WTC11 (cell line): ENCODE measurements at regions not wholly inside any gene's neighbourhood (a gene's known extent, or its start where the extent isn't known, plus 50 kb on each side); places are given as distances from the start of the nearest gene placed in this dataset.

ENCODE experiments used
- ATAC-seq: fragments of 200-7000 bp; cut with Tn5 transposase; 2 replicates; pipeline ENCODE4 v1.10.0; 2021; ENCODE audit warnings: mild to moderate bottlenecking, moderate library complexity
- CTCF ChIA-PET: fragments of 300-600 bp; sonication (Branson Sonifier 250); formaldehyde crosslinking; loops from one replicate; lab custom pipeline; 2021; ENCODE audit warnings: antibody characterized with exemption; lab: Charles Lee
- POLR2A ChIA-PET: fragments of 350-600 bp; sonication (Branson Sonifier 250); formaldehyde crosslinking; loops from one replicate; lab custom pipeline; 2021; ENCODE audit warnings: antibody characterized with exemption; lab: Charles Lee
- DNase-seq: peaks from one replicate; pipeline ENCODE4 v3.0.0; 2021; ENCODE audit warnings: low spot score
- H3K27ac Mint-ChIP-seq: 2 replicates; pipeline ENCODE4 v1.8.0; 2021; ENCODE audit warnings: mixed read lengths
- H3K27me3 Mint-ChIP-seq: 2 replicates; pipeline ENCODE4 v1.8.0; 2021; ENCODE audit warnings: low read depth, mild to moderate bottlenecking, moderate library complexity, mixed read lengths
- H3K36me3 Mint-ChIP-seq: 2 replicates; pipeline ENCODE4 v1.8.0; 2021; ENCODE audit warnings: mixed read lengths
- H3K4me1 Mint-ChIP-seq: 2 replicates; pipeline ENCODE4 v1.8.0; 2022; ENCODE audit warnings: mixed read lengths
- H3K4me3 Mint-ChIP-seq: 2 replicates; pipeline ENCODE4 v1.8.0; 2021; ENCODE audit warnings: mild to moderate bottlenecking, moderate library complexity, mixed read lengths
- H3K9me3 Mint-ChIP-seq: 2 replicates; pipeline ENCODE4 v1.8.0; 2021; ENCODE audit warnings: mixed read lengths
- ATF1 ChIP-seq: sonication (generic); formaldehyde crosslinking; IDR thresholded peaks from 2 replicates; pipeline ENCODE4 v1.8.1; 2023; ENCODE audit warnings: mild to moderate bottlenecking, moderate library complexity, missing genetic modification reagents
- ELF4 ChIP-seq: sonication (generic); formaldehyde crosslinking; IDR thresholded peaks from 2 replicates; pipeline ENCODE4 v1.8.1; 2022; ENCODE audit warnings: low read depth, mild to moderate bottlenecking, moderate library complexity, missing genetic modification reagents
- EMX1 ChIP-seq: fragments of 250-450 bp; sonication (Bioruptor Pico); IDR thresholded peaks from 2 replicates; pipeline ENCODE4 v1.8.0; 2021; ENCODE audit warnings: mild to moderate bottlenecking
- ESRRA ChIP-seq: sonication (generic); formaldehyde crosslinking; IDR thresholded peaks from 2 replicates; pipeline ENCODE4 v1.8.1; 2022; ENCODE audit warnings: mild to moderate bottlenecking, missing genetic modification reagents, borderline replicate concordance
- ETV6 ChIP-seq: sonication (generic); formaldehyde crosslinking; IDR thresholded peaks from 2 replicates; pipeline ENCODE4 v1.8.1; 2022; ENCODE audit warnings: mild to moderate bottlenecking, missing genetic modification reagents
- FOXP1 ChIP-seq: sonication (generic); formaldehyde crosslinking; IDR thresholded peaks from 2 replicates; pipeline ENCODE4 v1.8.0; 2022; ENCODE audit warnings: missing genetic modification reagents, mild to moderate bottlenecking, moderate library complexity, borderline replicate concordance
- GRHL2 ChIP-seq: fragments of 250-450 bp; sonication (Bioruptor Pico); IDR thresholded peaks from 2 replicates; pipeline ENCODE4 v1.8.0; 2022; ENCODE audit warnings: mild to moderate bottlenecking, moderate library complexity; ENCODE audit not compliant: insufficient replicate concordance, severe bottlenecking
- HMGA2 ChIP-seq: fragments of 250-450 bp; sonication (Bioruptor Pico); IDR thresholded peaks from 2 replicates; pipeline ENCODE4 v1.4.0; 2021; ENCODE audit warnings: mild to moderate bottlenecking, moderate library complexity
- IRF2 ChIP-seq: sonication (generic); formaldehyde crosslinking; IDR thresholded peaks from 2 replicates; pipeline ENCODE4 v1.8.0; 2022; ENCODE audit warnings: low read depth, missing genetic modification reagents, borderline replicate concordance
- JAZF1 ChIP-seq: fragments of 250-450 bp; sonication (Bioruptor Pico); IDR thresholded peaks from 2 replicates; pipeline ENCODE4 v1.9.0; 2021; ENCODE audit warnings: moderate library complexity, mild to moderate bottlenecking, inconsistent platforms
- RELA ChIP-seq: sonication (generic); formaldehyde crosslinking; IDR thresholded peaks from 2 replicates; pipeline ENCODE4 v1.8.1; 2022; ENCODE audit warnings: missing genetic modification reagents, mild to moderate bottlenecking, borderline replicate concordance
- ZNF138 ChIP-seq: sonication (generic); formaldehyde crosslinking; conservative IDR thresholded peaks from 2 replicates; pipeline ENCODE4 v1.8.1; 2022; ENCODE audit warnings: mild to moderate bottlenecking, moderate library complexity, missing genetic modification reagents
- ZNF416 ChIP-seq: fragments of 250-450 bp; sonication (Bioruptor Pico); IDR thresholded peaks from 2 replicates; pipeline ENCODE4 v1.9.0; 2021; ENCODE audit warnings: mild to moderate bottlenecking, inconsistent platforms
- TF ChIP-seq, protein P1 (sequence below): sonication (generic); formaldehyde crosslinking; IDR thresholded peaks from 2 replicates; pipeline ENCODE4 v1.8.1; 2023; ENCODE audit warnings: mild to moderate bottlenecking, missing genetic modification reagents
- TF ChIP-seq, protein P2 (sequence below): sonication (generic); formaldehyde crosslinking; IDR thresholded peaks from 2 replicates; pipeline ENCODE4 v1.8.1; 2022; ENCODE audit warnings: mild to moderate bottlenecking, moderate library complexity, missing genetic modification reagents
- TF ChIP-seq, protein P3 (sequence below): sonication (generic); formaldehyde crosslinking; IDR thresholded peaks from 2 replicates; pipeline ENCODE4 v1.8.1; 2022; ENCODE audit warnings: low read depth, missing genetic modification reagents, borderline replicate concordance
- TF ChIP-seq, protein P4 (sequence below): sonication (generic); formaldehyde crosslinking; IDR thresholded peaks from 2 replicates; pipeline ENCODE4 v1.8.1; 2023; ENCODE audit warnings: mild to moderate bottlenecking, missing genetic modification reagents, moderate library complexity
- TF ChIP-seq, protein P5 (sequence below): sonication (generic); formaldehyde crosslinking; IDR thresholded peaks from 2 replicates; pipeline ENCODE4 v1.8.0; 2022; ENCODE audit warnings: mild to moderate bottlenecking, missing genetic modification reagents
- TF ChIP-seq, protein P6 (sequence below): sonication (generic); formaldehyde crosslinking; IDR thresholded peaks from 2 replicates; pipeline ENCODE4 v1.8.0; 2022; ENCODE audit warnings: mild to moderate bottlenecking, missing genetic modification reagents
- TF ChIP-seq, protein P7 (sequence below): fragments of 250-450 bp; sonication (Bioruptor Pico); IDR thresholded peaks from 2 replicates; pipeline ENCODE4 v1.9.0; 2021; ENCODE audit warnings: mild to moderate bottlenecking, borderline replicate concordance

DNA sequence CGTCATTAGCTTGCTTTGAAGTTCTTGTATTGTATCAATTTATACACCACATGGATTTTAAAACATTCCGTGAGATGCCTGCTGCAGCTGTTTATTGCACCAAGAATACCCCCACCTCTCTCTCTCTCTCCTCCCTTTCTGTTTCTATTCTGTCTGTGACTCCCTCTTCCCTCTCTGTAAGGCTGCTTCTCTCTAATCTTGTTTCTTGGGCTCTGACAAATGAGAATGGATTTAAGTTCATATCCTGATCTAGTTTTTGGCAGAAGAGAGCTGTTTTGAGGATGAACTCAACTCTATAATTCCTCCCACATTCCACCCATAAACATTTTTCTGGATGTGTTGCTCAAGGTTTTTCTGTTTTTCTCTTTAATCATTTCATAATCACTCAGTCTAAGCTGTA is 144.3 kb upstream of the FRY start:
- Mint-ChIP-seq H3K36me3 (no peaks in the 10 kb centered on the region), H3K4me1 (peaks cover 9% of the 10 kb centered on the region; the same call in 1 of the 2 replicates), H3K27ac (no peak overlapping the region), H3K27me3 (no peaks in the 10 kb centered on the region), H3K9me3 (no peaks in the 10 kb centered on the region), H3K4me3 (no peak overlapping the region)
- TF ChIP-seq ATF1 (CRISPR knock-in tag) (no peak), FOXP1 (CRISPR knock-in tag) (no peak), ETV6 (CRISPR knock-in tag) (no peak), ESRRA (CRISPR knock-in tag) (no peak), RELA (CRISPR knock-in tag) (no peak), HMGA2 (CRISPR knock-in tag) (no peak), EMX1 (CRISPR knock-in tag) (no peak), IRF2 (no peak), ELF4 (CRISPR knock-in tag) (no peak), JAZF1 (no peak), ZNF416 (CRISPR knock-in tag) (no peak)
- TF ChIP-seq, protein P1, sequence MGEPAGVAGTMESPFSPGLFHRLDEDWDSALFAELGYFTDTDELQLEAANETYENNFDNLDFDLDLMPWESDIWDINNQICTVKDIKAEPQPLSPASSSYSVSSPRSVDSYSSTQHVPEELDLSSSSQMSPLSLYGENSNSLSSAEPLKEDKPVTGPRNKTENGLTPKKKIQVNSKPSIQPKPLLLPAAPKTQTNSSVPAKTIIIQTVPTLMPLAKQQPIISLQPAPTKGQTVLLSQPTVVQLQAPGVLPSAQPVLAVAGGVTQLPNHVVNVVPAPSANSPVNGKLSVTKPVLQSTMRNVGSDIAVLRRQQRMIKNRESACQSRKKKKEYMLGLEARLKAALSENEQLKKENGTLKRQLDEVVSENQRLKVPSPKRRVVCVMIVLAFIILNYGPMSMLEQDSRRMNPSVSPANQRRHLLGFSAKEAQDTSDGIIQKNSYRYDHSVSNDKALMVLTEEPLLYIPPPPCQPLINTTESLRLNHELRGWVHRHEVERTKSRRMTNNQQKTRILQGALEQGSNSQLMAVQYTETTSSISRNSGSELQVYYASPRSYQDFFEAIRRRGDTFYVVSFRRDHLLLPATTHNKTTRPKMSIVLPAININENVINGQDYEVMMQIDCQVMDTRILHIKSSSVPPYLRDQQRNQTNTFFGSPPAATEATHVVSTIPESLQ (CRISPR knock-in tag), result no peak
- TF ChIP-seq, protein P2, sequence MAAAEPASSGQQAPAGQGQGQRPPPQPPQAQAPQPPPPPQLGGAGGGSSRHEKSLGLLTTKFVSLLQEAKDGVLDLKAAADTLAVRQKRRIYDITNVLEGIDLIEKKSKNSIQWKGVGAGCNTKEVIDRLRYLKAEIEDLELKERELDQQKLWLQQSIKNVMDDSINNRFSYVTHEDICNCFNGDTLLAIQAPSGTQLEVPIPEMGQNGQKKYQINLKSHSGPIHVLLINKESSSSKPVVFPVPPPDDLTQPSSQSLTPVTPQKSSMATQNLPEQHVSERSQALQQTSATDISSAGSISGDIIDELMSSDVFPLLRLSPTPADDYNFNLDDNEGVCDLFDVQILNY (CRISPR knock-in tag), result no peak
- TF ChIP-seq, protein P3, sequence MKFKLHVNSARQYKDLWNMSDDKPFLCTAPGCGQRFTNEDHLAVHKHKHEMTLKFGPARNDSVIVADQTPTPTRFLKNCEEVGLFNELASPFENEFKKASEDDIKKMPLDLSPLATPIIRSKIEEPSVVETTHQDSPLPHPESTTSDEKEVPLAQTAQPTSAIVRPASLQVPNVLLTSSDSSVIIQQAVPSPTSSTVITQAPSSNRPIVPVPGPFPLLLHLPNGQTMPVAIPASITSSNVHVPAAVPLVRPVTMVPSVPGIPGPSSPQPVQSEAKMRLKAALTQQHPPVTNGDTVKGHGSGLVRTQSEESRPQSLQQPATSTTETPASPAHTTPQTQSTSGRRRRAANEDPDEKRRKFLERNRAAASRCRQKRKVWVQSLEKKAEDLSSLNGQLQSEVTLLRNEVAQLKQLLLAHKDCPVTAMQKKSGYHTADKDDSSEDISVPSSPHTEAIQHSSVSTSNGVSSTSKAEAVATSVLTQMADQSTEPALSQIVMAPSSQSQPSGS, result no peak
- TF ChIP-seq, protein P4, sequence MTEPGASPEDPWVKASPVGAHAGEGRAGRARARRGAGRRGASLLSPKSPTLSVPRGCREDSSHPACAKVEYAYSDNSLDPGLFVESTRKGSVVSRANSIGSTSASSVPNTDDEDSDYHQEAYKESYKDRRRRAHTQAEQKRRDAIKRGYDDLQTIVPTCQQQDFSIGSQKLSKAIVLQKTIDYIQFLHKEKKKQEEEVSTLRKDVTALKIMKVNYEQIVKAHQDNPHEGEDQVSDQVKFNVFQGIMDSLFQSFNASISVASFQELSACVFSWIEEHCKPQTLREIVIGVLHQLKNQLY, result no peak
- POLR2A ChIA-PET, result no interaction called here
- DNase-seq, result no peak
- no peak for ATAC-seq
- CTCF ChIA-PET, result interaction anchor here (2.1 kb wide), 1 partner anchor 23 kb away, joined by 8 read pairs; no protein-coding TSS in a partner anchor

DNA sequence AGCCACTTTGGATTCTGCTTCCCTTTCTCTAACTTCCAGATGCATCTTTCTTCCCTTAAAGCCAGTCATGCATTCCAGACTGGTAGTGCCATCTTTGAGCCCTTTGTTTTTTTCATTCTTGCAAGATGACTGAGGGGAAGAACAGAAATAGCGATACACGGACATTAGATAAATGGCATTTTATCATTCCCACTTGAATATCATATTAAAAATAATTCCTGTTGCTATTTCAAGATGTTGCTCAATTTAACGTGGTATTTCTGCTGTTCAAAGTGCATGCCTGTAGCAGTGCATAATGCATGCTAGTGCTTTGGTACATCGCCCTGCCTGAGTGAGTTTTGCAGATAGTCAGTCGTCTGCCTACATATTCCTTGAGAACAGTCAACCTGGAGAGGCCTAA is 140.6 kb upstream of the FRY start:
- Mint-ChIP-seq H3K27ac (no peak overlapping the region), H3K9me3 (no peaks in the 10 kb centered on the region), H3K4me3 (no peak overlapping the region), H3K27me3 (no peaks in the 10 kb centered on the region), H3K4me1 (peaks cover 9% of the 10 kb centered on the region), H3K36me3 (no peaks in the 10 kb centered on the region)
- TF ChIP-seq ZNF138 (CRISPR knock-in tag), result no peak
- TF ChIP-seq, protein P5, sequence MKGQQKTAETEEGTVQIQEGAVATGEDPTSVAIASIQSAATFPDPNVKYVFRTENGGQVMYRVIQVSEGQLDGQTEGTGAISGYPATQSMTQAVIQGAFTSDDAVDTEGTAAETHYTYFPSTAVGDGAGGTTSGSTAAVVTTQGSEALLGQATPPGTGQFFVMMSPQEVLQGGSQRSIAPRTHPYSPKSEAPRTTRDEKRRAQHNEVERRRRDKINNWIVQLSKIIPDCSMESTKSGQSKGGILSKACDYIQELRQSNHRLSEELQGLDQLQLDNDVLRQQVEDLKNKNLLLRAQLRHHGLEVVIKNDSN (CRISPR knock-in tag), result no peak
- TF ChIP-seq, protein P6, sequence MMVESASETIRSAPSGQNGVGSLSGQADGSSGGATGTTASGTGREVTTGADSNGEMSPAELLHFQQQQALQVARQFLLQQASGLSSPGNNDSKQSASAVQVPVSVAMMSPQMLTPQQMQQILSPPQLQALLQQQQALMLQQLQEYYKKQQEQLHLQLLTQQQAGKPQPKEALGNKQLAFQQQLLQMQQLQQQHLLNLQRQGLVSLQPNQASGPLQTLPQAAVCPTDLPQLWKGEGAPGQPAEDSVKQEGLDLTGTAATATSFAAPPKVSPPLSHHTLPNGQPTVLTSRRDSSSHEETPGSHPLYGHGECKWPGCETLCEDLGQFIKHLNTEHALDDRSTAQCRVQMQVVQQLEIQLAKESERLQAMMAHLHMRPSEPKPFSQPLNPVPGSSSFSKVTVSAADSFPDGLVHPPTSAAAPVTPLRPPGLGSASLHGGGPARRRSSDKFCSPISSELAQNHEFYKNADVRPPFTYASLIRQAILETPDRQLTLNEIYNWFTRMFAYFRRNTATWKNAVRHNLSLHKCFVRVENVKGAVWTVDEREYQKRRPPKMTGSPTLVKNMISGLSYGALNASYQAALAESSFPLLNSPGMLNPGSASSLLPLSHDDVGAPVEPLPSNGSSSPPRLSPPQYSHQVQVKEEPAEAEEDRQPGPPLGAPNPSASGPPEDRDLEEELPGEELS (CRISPR knock-in tag), result no peak
- TF ChIP-seq GRHL2 (CRISPR knock-in tag), result no peak
- TF ChIP-seq, protein P7, sequence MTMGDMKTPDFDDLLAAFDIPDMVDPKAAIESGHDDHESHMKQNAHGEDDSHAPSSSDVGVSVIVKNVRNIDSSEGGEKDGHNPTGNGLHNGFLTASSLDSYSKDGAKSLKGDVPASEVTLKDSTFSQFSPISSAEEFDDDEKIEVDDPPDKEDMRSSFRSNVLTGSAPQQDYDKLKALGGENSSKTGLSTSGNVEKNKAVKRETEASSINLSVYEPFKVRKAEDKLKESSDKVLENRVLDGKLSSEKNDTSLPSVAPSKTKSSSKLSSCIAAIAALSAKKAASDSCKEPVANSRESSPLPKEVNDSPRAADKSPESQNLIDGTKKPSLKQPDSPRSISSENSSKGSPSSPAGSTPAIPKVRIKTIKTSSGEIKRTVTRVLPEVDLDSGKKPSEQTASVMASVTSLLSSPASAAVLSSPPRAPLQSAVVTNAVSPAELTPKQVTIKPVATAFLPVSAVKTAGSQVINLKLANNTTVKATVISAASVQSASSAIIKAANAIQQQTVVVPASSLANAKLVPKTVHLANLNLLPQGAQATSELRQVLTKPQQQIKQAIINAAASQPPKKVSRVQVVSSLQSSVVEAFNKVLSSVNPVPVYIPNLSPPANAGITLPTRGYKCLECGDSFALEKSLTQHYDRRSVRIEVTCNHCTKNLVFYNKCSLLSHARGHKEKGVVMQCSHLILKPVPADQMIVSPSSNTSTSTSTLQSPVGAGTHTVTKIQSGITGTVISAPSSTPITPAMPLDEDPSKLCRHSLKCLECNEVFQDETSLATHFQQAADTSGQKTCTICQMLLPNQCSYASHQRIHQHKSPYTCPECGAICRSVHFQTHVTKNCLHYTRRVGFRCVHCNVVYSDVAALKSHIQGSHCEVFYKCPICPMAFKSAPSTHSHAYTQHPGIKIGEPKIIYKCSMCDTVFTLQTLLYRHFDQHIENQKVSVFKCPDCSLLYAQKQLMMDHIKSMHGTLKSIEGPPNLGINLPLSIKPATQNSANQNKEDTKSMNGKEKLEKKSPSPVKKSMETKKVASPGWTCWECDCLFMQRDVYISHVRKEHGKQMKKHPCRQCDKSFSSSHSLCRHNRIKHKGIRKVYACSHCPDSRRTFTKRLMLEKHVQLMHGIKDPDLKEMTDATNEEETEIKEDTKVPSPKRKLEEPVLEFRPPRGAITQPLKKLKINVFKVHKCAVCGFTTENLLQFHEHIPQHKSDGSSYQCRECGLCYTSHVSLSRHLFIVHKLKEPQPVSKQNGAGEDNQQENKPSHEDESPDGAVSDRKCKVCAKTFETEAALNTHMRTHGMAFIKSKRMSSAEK (CRISPR knock-in tag), result no peak
- CTCF ChIA-PET, result no interaction called here
- no peak for DNase-seq
- ATAC-seq, result no peak
- POLR2A ChIA-PET, result no interaction called here
